Naive thymus-derived CD8-positive, alpha-beta T cell (primary cell): ENCODE measurements at regions not wholly inside any gene's neighbourhood (a gene's known extent, or its start where the extent isn't known, plus 50 kb on each side); places are given as distances from the start of the nearest gene placed in this dataset.

Experiments used
- ATAC-seq, 2 donors: fragments of 150-1000 bp; cut with Tn5 transposase in 1 of 2; sonication (Bioruptor Pico), chemical (Tn5 transposase) in 1 of 2; 1 replicate in 1 of 2; 2 replicates in 1 of 2; pipeline ENCODE4 v1.10.0; 2021; ENCODE audit warnings: mild to moderate bottlenecking in 2 of 2, moderate library complexity in 2 of 2
- POLR2A ChIA-PET: fragments of 350-600 bp; sonication (Branson Sonifier 250); formaldehyde crosslinking; loops from one replicate; lab custom pipeline; 2021; ENCODE audit warnings: antibody characterized with exemption; lab: Charles Lee
- DNase-seq, 10 donors: peaks; one replicate each; pipeline versions ENCODE4 v3.0.0 to v3.0.0-alpha.2; 2020 to 2022
- H3K27ac Mint-ChIP-seq, 10 donors: one replicate each; pipeline ENCODE4 v1.8.0; 2020 to 2022; ENCODE audit warnings: mild to moderate bottlenecking in 10 of 10, mixed read lengths in 10 of 10, moderate library complexity in 4 of 10, inconsistent platforms in 1 of 10
- H3K27me3 Mint-ChIP-seq, 5 donors: one replicate each; pipeline ENCODE4 v1.8.0; 2021 to 2022; ENCODE audit warnings: mixed read lengths in 5 of 5
- H3K36me3 Mint-ChIP-seq, 3 donors: one replicate each; pipeline ENCODE4 v1.8.0; 2020 to 2022; ENCODE audit warnings: mixed read lengths in 3 of 3, mild to moderate bottlenecking in 2 of 3, inconsistent platforms in 1 of 3
- H3K4me1 Mint-ChIP-seq, 4 donors: one replicate each; pipeline ENCODE4 v1.8.0; 2021 to 2022; ENCODE audit warnings: mixed read lengths in 4 of 4
- H3K4me3 Mint-ChIP-seq, 10 donors: one replicate each; pipeline ENCODE4 v1.8.0; 2020 to 2022; ENCODE audit warnings: mild to moderate bottlenecking in 10 of 10, mixed read lengths in 10 of 10, moderate library complexity in 6 of 10, inconsistent platforms in 1 of 10
- H3K9me3 Mint-ChIP-seq, 9 donors: one replicate each; pipeline ENCODE4 v1.8.0; 2020 to 2022; ENCODE audit warnings: mixed read lengths in 9 of 9, mild to moderate bottlenecking in 3 of 9, inconsistent platforms in 1 of 9, moderate library complexity in 1 of 9

- POLR2A ChIA-PET: no interaction called here
- DNase-seq (no peak), ATAC-seq (no peak)
- H3K36me3 Mint-ChIP-seq: no peaks in the 10 kb centered on the region
- H3K9me3 Mint-ChIP-seq: peaks cover 0 to 3% (median 0%) of the 10 kb centered on the region in 9 donors
- no peaks in the 10 kb centered on the region for H3K4me1 Mint-ChIP-seq
- peaks cover 0 to 6% (median 0%) of the 10 kb centered on the region in 5 donors for H3K27me3 Mint-ChIP-seq
- H3K4me3 Mint-ChIP-seq: no peak overlapping the region
- no peak overlapping the region for H3K27ac Mint-ChIP-seq
These were observed 477.5 kb downstream of the SPRY1 start for GRCh38 chr4:123874063-123874462.

GRCh38 chr4:123876143-123876542, 479.5 kb downstream of the SPRY1 start:
- H3K27ac Mint-ChIP-seq: no peak overlapping the region
- H3K9me3 Mint-ChIP-seq: peaks cover 0 to 4% (median 0%) of the 10 kb centered on the region in 9 donors
- POLR2A ChIA-PET: no interaction called here
- H3K27me3 Mint-ChIP-seq: peaks cover 0 to 11% (median 2%) of the 10 kb centered on the region in 5 donors
- no peak for ATAC-seq
- no peak overlapping the region for H3K4me3 Mint-ChIP-seq
- no peak for DNase-seq
- H3K4me1 Mint-ChIP-seq: no peaks in the 10 kb centered on the region
- H3K36me3 Mint-ChIP-seq: no peaks in the 10 kb centered on the region

DNA sequence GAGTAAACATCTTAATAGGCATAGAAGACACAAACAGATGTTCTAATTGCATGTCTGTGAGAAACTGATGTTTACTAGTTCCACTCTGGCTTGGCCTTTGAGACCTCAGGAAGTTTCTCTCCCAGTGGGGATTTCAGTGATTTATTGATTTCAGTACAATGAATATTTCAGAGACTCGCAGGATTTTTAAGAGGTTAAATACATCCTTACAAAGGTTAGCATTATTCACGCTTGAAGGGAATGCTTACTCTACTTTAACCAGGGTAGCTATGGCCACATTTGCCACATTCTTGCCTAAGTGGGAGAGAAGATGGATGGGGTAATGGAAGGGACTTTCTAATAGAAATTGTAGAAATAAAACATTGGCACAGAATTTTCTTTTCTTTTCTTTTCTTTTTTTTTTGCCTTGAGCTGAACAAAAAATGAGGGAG, 480.1 kb downstream of the SPRY1 start:
- ATAC-seq: no peak
- Mint-ChIP-seq H3K36me3 (no peaks in the 10 kb centered on the region), H3K27ac (no peak overlapping the region), H3K4me3 (no peak overlapping the region), H3K27me3 (peaks cover 0 to 11% (median 2%) of the 10 kb centered on the region in 5 donors), H3K9me3 (peaks cover 0 to 4% (median 0%) of the 10 kb centered on the region in 9 donors), H3K4me1 (no peaks in the 10 kb centered on the region)
- POLR2A ChIA-PET: no interaction called here
- DNase-seq: no peak

- no peak overlapping the region for H3K27ac Mint-ChIP-seq
- no peak for ATAC-seq
- no peak for DNase-seq
- H3K36me3 Mint-ChIP-seq: no peaks in the 10 kb centered on the region
- H3K4me1 Mint-ChIP-seq: no peaks in the 10 kb centered on the region
- H3K27me3 Mint-ChIP-seq: peaks cover 0 to 11% (median 2%) of the 10 kb centered on the region in 5 donors
- no peak overlapping the region for H3K4me3 Mint-ChIP-seq
- peaks cover 0 to 4% (median 0%) of the 10 kb centered on the region in 9 donors for H3K9me3 Mint-ChIP-seq
- POLR2A ChIA-PET: no interaction called here
These were observed 481.0 kb downstream of the SPRY1 start for GRCh38 chr4:123877551-123877950.

DNA sequence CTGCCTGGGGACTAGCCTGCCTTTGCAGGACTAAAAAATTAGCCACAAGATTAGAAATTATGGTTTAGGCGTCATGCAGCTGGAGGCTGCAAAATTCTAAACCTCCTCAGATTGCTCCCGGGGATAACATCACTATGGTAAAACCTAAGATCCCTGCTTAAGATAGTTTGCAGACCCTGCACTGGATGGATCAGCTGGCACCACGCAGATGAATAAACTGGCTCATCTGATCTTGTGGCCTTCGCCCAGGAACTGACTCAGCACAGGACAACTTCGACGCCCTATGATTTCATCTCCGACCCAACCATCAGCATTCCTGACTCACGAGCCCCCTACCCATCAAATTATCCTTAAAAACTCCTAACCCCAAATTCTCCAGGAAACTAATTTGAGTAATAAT, 482.4 kb downstream of the SPRY1 start:
- POLR2A ChIA-PET: no interaction called here
- no peak for ATAC-seq
- no peak overlapping the region for H3K4me3 Mint-ChIP-seq
- H3K36me3 Mint-ChIP-seq: no peaks in the 10 kb centered on the region
- H3K4me1 Mint-ChIP-seq: no peaks in the 10 kb centered on the region
- peaks cover 0 to 11% (median 2%) of the 10 kb centered on the region in 5 donors for H3K27me3 Mint-ChIP-seq
- no peak for DNase-seq
- no peak overlapping the region for H3K27ac Mint-ChIP-seq
- H3K9me3 Mint-ChIP-seq: peaks cover 0 to 7% (median 0%) of the 10 kb centered on the region in 9 donors

DNA sequence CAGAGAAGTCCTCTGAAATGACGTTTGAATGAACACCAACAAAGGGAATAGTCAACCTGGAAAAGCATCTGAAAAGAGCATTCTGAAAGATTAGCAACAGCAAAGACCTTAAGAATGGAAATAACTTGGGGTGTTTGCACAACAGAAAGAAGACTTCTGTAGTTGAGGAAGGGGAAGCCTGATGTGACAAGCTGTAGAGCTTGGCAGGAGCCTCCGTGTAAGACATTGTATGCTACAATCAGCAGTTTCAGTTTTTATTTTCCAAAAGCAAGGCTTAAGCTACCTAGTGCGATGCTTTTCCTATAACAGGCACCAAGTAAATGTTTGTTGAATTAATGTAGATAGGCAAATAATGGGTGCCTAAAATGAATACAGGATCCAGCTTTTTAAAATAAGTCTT, 484.0 kb downstream of the SPRY1 start:
- Mint-ChIP-seq H3K27me3 (peaks cover 0 to 11% (median 2%) of the 10 kb centered on the region in 5 donors), H3K4me3 (no peak overlapping the region), H3K27ac (no peak overlapping the region), H3K9me3 (peaks cover 0 to 14% (median 5%) of the 10 kb centered on the region in 9 donors), H3K36me3 (no peaks in the 10 kb centered on the region), H3K4me1 (no peaks in the 10 kb centered on the region)
- DNase-seq (no peak), ATAC-seq (no peak)
- POLR2A ChIA-PET: no interaction called here

- Mint-ChIP-seq H3K36me3 (no peaks in the 10 kb centered on the region), H3K4me1 (no peaks in the 10 kb centered on the region), H3K27ac (no peak overlapping the region), H3K4me3 (no peak overlapping the region), H3K9me3 (peaks cover 0 to 14% (median 4%) of the 10 kb centered on the region in 9 donors), H3K27me3 (peaks cover 0 to 3% (median 0%) of the 10 kb centered on the region in 5 donors)
- ATAC-seq: no peak
- POLR2A ChIA-PET: no interaction called here
- no peak for DNase-seq
These were observed 488.3 kb downstream of the SPRY1 start for GRCh38 chr4:123884922-123885321.

- no peak for DNase-seq
- POLR2A ChIA-PET: no interaction called here
- Mint-ChIP-seq H3K27ac (no peak overlapping the region), H3K4me3 (no peak overlapping the region), H3K4me1 (no peaks in the 10 kb centered on the region), H3K36me3 (no peaks in the 10 kb centered on the region), H3K27me3 (peaks cover 0 to 4% (median 0%) of the 10 kb centered on the region in 5 donors), H3K9me3 (peaks cover 0 to 12% (median 4%) of the 10 kb centered on the region in 9 donors)
- ATAC-seq: no peak
These were observed 492.9 kb downstream of the SPRY1 start for GRCh38 chr4:123889507-123889906.

- no peak overlapping the region for H3K4me3 Mint-ChIP-seq
- no peak overlapping the region for H3K27ac Mint-ChIP-seq
- peaks cover 0 to 11% (median 0%) of the 10 kb centered on the region in 5 donors for H3K27me3 Mint-ChIP-seq
- H3K36me3 Mint-ChIP-seq: no peaks in the 10 kb centered on the region
- peaks cover 0 to 2% (median 0%) of the 10 kb centered on the region in 9 donors for H3K9me3 Mint-ChIP-seq
- POLR2A ChIA-PET: no interaction called here
- no peaks in the 10 kb centered on the region for H3K4me1 Mint-ChIP-seq
- DNase-seq (no peak), ATAC-seq (no peak)
These were observed 494.3 kb downstream of the SPRY1 start for GRCh38 chr4:123890889-123891288.

- no peak for ATAC-seq
- H3K27me3 Mint-ChIP-seq: peaks cover 0 to 11% (median 0%) of the 10 kb centered on the region in 5 donors
- no peaks in the 10 kb centered on the region for H3K36me3 Mint-ChIP-seq
- H3K4me3 Mint-ChIP-seq: no peak overlapping the region
- DNase-seq: no peak
- no peak overlapping the region for H3K27ac Mint-ChIP-seq
- POLR2A ChIA-PET: no interaction called here
- H3K9me3 Mint-ChIP-seq: no peaks in the 10 kb centered on the region
- H3K4me1 Mint-ChIP-seq: no peaks in the 10 kb centered on the region
These were observed 495.3 kb downstream of the SPRY1 start for GRCh38 chr4:123891881-123892280.

- POLR2A ChIA-PET: no interaction called here
- no peaks in the 10 kb centered on the region for H3K36me3 Mint-ChIP-seq
These were observed 495.9 kb downstream of the SPRY1 start for GRCh38 chr4:123892368-123892976.

GRCh38 chr4:123893011-123893981, 496.7 kb downstream of the SPRY1 start:
- no peaks in the 10 kb centered on the region for H3K4me1 Mint-ChIP-seq
- H3K9me3 Mint-ChIP-seq: no peaks in the 10 kb centered on the region
- no peak for DNase-seq
- no peak for ATAC-seq
- POLR2A ChIA-PET: no interaction called here
- H3K27ac Mint-ChIP-seq: no peak overlapping the region
- H3K4me3 Mint-ChIP-seq: no peak overlapping the region
- peaks cover 0 to 16% (median 0%) of the 10 kb centered on the region in 5 donors for H3K27me3 Mint-ChIP-seq
- H3K36me3 Mint-ChIP-seq: no peaks in the 10 kb centered on the region

More at GRCh38 chr4:123892368-123892976, 495.9 kb downstream of the SPRY1 start:
- no peaks in the 10 kb centered on the region for H3K9me3 Mint-ChIP-seq
- H3K4me3 Mint-ChIP-seq: no peak overlapping the region
- H3K27me3 Mint-ChIP-seq: peaks cover 0 to 15% (median 0%) of the 10 kb centered on the region in 5 donors
- no peaks in the 10 kb centered on the region for H3K4me1 Mint-ChIP-seq
- H3K27ac Mint-ChIP-seq: no peak overlapping the region
- ATAC-seq (no peak), DNase-seq (no peak)

DNA sequence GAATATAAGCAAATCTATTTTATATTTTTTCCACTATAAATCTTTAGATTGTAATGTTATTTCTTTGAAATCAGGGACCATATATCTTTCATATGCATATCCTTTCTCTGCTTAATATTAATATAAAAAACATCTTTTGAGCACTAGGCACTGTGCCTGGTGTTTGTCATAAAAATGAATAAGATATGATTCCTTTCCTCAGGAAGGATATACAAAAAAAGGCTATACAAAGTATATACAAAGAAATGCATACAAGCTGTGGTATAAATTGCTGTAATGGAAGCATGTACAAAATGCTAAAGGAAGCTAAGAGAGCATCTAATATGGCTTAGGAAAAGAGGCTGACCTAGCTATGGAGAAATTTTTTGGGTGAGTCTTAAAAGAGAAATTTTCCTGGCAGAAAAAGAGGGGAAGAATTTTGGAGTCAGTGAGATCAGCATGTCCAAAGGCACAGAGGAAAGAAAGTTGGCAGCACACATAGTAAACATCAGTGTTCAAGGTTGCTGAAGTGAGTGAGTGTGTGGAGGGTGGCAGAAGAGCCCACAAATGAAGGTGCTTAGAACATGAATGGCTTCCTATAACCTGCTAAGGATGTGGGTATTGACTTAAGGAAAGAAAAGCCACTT, 500.0 kb downstream of the SPRY1 start:
- DNase-seq (no peak), ATAC-seq (no peak)
- Mint-ChIP-seq H3K36me3 (no peaks in the 10 kb centered on the region), H3K27ac (no peak overlapping the region), H3K4me1 (no peaks in the 10 kb centered on the region), H3K4me3 (no peak overlapping the region), H3K27me3 (peaks cover 0 to 19% (median 5%) of the 10 kb centered on the region in 5 donors), H3K9me3 (no peaks in the 10 kb centered on the region)
- POLR2A ChIA-PET: no interaction called here
